SK-N-SH (cell line): ENCODE measurements at regions not wholly inside any gene's neighbourhood (a gene's known extent, or its start where the extent isn't known, plus 50 kb on each side); places are given as distances from the start of the nearest gene placed in this dataset.

Experiments used
- CTCF ChIA-PET: fragments of 300-600, 350-600 bp; formaldehyde crosslinking; extraction: SDS; loops from one replicate; lab custom pipeline; 2021; lab: Yijun Ruan, JAX
- POLR2A ChIA-PET: fragments of 350-600 bp; sonication (Branson Sonifier 250); formaldehyde crosslinking; extraction: SDS; loops from one replicate; lab custom pipeline; 2020; ENCODE audit warnings: antibody characterized with exemption, inconsistent platforms; lab: Yijun Ruan, JAX
- DNase-seq: peaks from one replicate; pipeline ENCODE4 v3.0.0; 2012
- H2AFZ ChIP-seq: fragments of 200-600 bp; sonication (generic); 2 replicates; pipeline ENCODE4 v1.8.1; 2016; ENCODE audit warnings: antibody characterized with exemption, mild to moderate bottlenecking, low read depth
- H3F3A ChIP-seq: fragments of 200-600 bp; sonication (generic); replicated peaks from 2 replicates; pipeline ENCODE3; 2016; ENCODE audit warnings: antibody characterized with exemption, mild to moderate bottlenecking; ENCODE audit not compliant: insufficient read depth
- H3K27ac ChIP-seq, 2 experiments: fragments of 200-500 bp in 1 of 2; fragments of 200-600 bp in 1 of 2; sonication (Bioruptor generic) in 1 of 2; sonication (generic), shearing (Covaris generic) in 1 of 2; 2 replicates each; pipeline versions ENCODE4 v1.5.1 to v1.6.1; 2014 to 2016; ENCODE audit warnings: low read depth in 2 of 2, inconsistent platforms in 1 of 2, low read length in 1 of 2, mild to moderate bottlenecking in 1 of 2, mixed read lengths in 1 of 2
- H3K27me3 ChIP-seq: fragments of 200-600 bp; sonication (generic), shearing (Covaris generic); 2 replicates; pipeline ENCODE4 v1.6.1; 2016; ENCODE audit warnings: mixed run types; ENCODE audit not compliant: insufficient read depth
- H3K36me3 ChIP-seq, 2 experiments: fragments of 200-500 bp in 1 of 2; fragments of 200-600 bp in 1 of 2; sonication (Bioruptor generic) in 1 of 2; sonication (generic) in 1 of 2; replicated peaks in 1 of 2; 2 replicates each; pipeline versions ENCODE3 to v1.5.1; 2014 to 2016; ENCODE audit warnings: low read length in 1 of 2, mild to moderate bottlenecking in 1 of 2; ENCODE audit not compliant: insufficient read depth in 2 of 2, control insufficient read depth in 1 of 2
- H3K4me1 ChIP-seq, 2 experiments: fragments of 200-500 bp in 1 of 2; fragments of 200-600 bp in 1 of 2; sonication (Bioruptor generic) in 1 of 2; sonication (generic), shearing (Covaris generic) in 1 of 2; 2 replicates each; pipeline versions ENCODE4 v1.5.1 to v1.6.1; 2014 to 2016; ENCODE audit warnings: low read depth in 1 of 2, low read length in 1 of 2, mixed run types in 1 of 2; ENCODE audit not compliant: insufficient read depth in 2 of 2, control insufficient read depth in 1 of 2
- H3K4me2 ChIP-seq: fragments of 200-600 bp; sonication (generic), shearing (Covaris generic); 2 replicates; pipeline ENCODE4 v1.6.1; 2017; ENCODE audit warnings: mixed run types
- H3K4me3 ChIP-seq, 2 experiments: fragments of 200-500 bp in 1 of 2; fragments of 200-600 bp in 1 of 2; sonication (Bioruptor generic) in 1 of 2; sonication (generic), shearing (Covaris generic) in 1 of 2; 2 replicates each; pipeline versions ENCODE4 v1.5.1 to v1.8.1; 2014 to 2016; ENCODE audit warnings: low read depth in 2 of 2, inconsistent platforms in 1 of 2, low read length in 1 of 2, mild to moderate bottlenecking in 1 of 2, mixed read lengths in 1 of 2, moderate library complexity in 1 of 2
- H3K79me2 ChIP-seq: fragments of 200-600 bp; sonication (generic); 2 replicates; pipeline ENCODE4 v1.8.1; 2017; ENCODE audit warnings: mild to moderate bottlenecking; ENCODE audit not compliant: insufficient read depth
- H3K9ac ChIP-seq: fragments of 200-600 bp; sonication (generic); 2 replicates; pipeline ENCODE4 v1.6.1; 2017; ENCODE audit warnings: mixed run types
- H3K9me2 ChIP-seq: fragments of 200-600 bp; sonication (generic); 2 replicates; pipeline ENCODE4 v1.6.1; 2017; ENCODE audit warnings: mixed run types
- H3K9me3 ChIP-seq: fragments of 200-600 bp; sonication (generic); 2 replicates; pipeline ENCODE4 v1.6.1; 2017; ENCODE audit warnings: mixed run types, mild to moderate bottlenecking, moderate library complexity
- H4K20me1 ChIP-seq: fragments of 200-600 bp; sonication (generic); 2 replicates; pipeline ENCODE4 v1.6.1; 2017; ENCODE audit warnings: mild to moderate bottlenecking, mixed run types; ENCODE audit not compliant: insufficient read depth
- CHD2 ChIP-seq: fragments of 150-350 bp; IDR thresholded peaks from 2 replicates; pipeline ENCODE4 v1.6.1; 2018; ENCODE audit warnings: low read length; ENCODE audit not compliant: partially characterized antibody
- ELF1 ChIP-seq: IDR thresholded peaks from 2 replicates; pipeline ENCODE4 v1.4.0; 2012
- EP300 ChIP-seq, 2 experiments: IDR thresholded peaks; 2 replicates each; pipeline versions ENCODE4 v1.4.0 to v1.6.1; 2012; ENCODE audit warnings: borderline replicate concordance in 1 of 2, low read depth in 1 of 2, low read length in 1 of 2
- EZH2phosphoT487 ChIP-seq: fragments of 200-600 bp; sonication (generic); IDR thresholded peaks from 2 replicates; pipeline ENCODE4 v1.6.1; 2017; ENCODE audit warnings: low read depth, mixed run types, mild to moderate bottlenecking, antibody characterized with exemption, moderate library complexity, borderline replicate concordance
- FOSL2 ChIP-seq: IDR thresholded peaks from 2 replicates; pipeline ENCODE4 v1.4.0; 2012; ENCODE audit warnings: low read depth, mild to moderate bottlenecking, moderate library complexity, borderline replicate concordance
- FOXJ3 ChIP-seq: sonication (generic); formaldehyde crosslinking; IDR thresholded peaks from 2 replicates; pipeline ENCODE4 v1.5.1; 2020; ENCODE audit warnings: mild to moderate bottlenecking, missing genetic modification reagents
- FOXM1 ChIP-seq: IDR thresholded peaks from 2 replicates; pipeline ENCODE4 v1.4.0; 2012; ENCODE audit warnings: low read depth, mild to moderate bottlenecking
- GABPA ChIP-seq: IDR thresholded peaks from 2 replicates; pipeline ENCODE4 v1.4.0; 2012; ENCODE audit warnings: low read depth, mild to moderate bottlenecking
- GATA2 ChIP-seq: sonication (generic); formaldehyde crosslinking; IDR thresholded peaks from 2 replicates; pipeline ENCODE4 v1.5.0; 2020; ENCODE audit warnings: mild to moderate bottlenecking, missing genetic modification reagents
- JUND ChIP-seq: IDR thresholded peaks from 2 replicates; pipeline ENCODE4 v1.4.0; 2012
- MEF2A ChIP-seq: IDR thresholded peaks from 2 replicates; pipeline ENCODE4 v1.4.0; 2012; ENCODE audit warnings: low read depth, borderline replicate concordance
- MXI1 ChIP-seq: IDR thresholded peaks from 2 replicates; pipeline ENCODE4 v1.6.1; 2012; ENCODE audit warnings: mild to moderate bottlenecking, low read depth, low read length, improper control_type of control experiment
- NRF1 ChIP-seq: IDR thresholded peaks from 2 replicates; pipeline ENCODE4 v1.6.1; 2012; ENCODE audit warnings: low read depth, mild to moderate bottlenecking, low read length
- POLR2AphosphoS5 ChIP-seq: IDR thresholded peaks from 2 replicates; pipeline ENCODE4 v1.6.1; 2012; ENCODE audit warnings: low read depth, low read length
- RAD21 ChIP-seq: IDR thresholded peaks from 2 replicates; pipeline ENCODE4 v1.6.1; 2012; ENCODE audit warnings: mild to moderate bottlenecking, low read length
- RFX5 ChIP-seq: IDR thresholded peaks from 2 replicates; pipeline ENCODE4 v1.6.1; 2012; ENCODE audit warnings: mild to moderate bottlenecking, improper control_type of control experiment, low read length
- RXRA ChIP-seq: IDR thresholded peaks from 2 replicates; pipeline ENCODE4 v1.4.0; 2012; ENCODE audit warnings: low read depth, mild to moderate bottlenecking, borderline replicate concordance
- SIN3A ChIP-seq: IDR thresholded peaks from 2 replicates; pipeline ENCODE4 v1.6.1; 2012; ENCODE audit warnings: low read depth, mild to moderate bottlenecking, low read length, moderate library complexity, borderline replicate concordance
- SMC3 ChIP-seq: IDR thresholded peaks from 2 replicates; pipeline ENCODE4 v1.6.1; 2012; ENCODE audit warnings: low read depth, low read length, improper control_type of control experiment
- TAF1 ChIP-seq: IDR thresholded peaks from 2 replicates; pipeline ENCODE4 v1.6.1; 2012; ENCODE audit warnings: low read depth, mild to moderate bottlenecking, low read length, moderate library complexity, borderline replicate concordance
- TCF12 ChIP-seq: IDR thresholded peaks from 2 replicates; pipeline ENCODE4 v1.4.0; 2012
- TEAD4 ChIP-seq: IDR thresholded peaks from 2 replicates; pipeline ENCODE4 v1.4.0; 2012; ENCODE audit warnings: mild to moderate bottlenecking, borderline replicate concordance; ENCODE audit not compliant: insufficient read depth
- WGBS: methylation state at CpG from one replicate; pipeline ENCODE4 v1.1.6; 2017; ENCODE audit warnings: low lambda C conversion rate; 5-methylcytosine and 5-hydroxymethylcytosine counted together
- TF ChIP-seq, protein P1 (sequence below): IDR thresholded peaks from 2 replicates; pipeline ENCODE4 v1.4.0; 2012; ENCODE audit warnings: low read depth
- TF ChIP-seq, protein P2 (sequence below): fragments of 200-600 bp; sonication (generic); IDR thresholded peaks from 2 replicates; pipeline ENCODE4 v1.6.1; 2017; ENCODE audit warnings: antibody characterized with exemption, mild to moderate bottlenecking, moderate library complexity
- TF ChIP-seq, protein P3 (sequence below): fragments of 150-350 bp; IDR thresholded peaks from 2 replicates; pipeline ENCODE4 v1.6.1; 2016; ENCODE audit warnings: mild to moderate bottlenecking, low read depth, low read length
- TF ChIP-seq, protein P4 (sequence below): IDR thresholded peaks from 2 replicates; pipeline ENCODE4 v1.4.0; 2012; ENCODE audit warnings: low read depth, borderline replicate concordance
- TF ChIP-seq, protein P5 (sequence below): fragments of 150-350 bp; IDR thresholded peaks from 2 replicates; pipeline ENCODE4 v1.6.1; 2017; ENCODE audit warnings: antibody characterized with exemption, low read length, low read depth, borderline replicate concordance
- TF ChIP-seq, protein P6 (sequence below): IDR thresholded peaks from 2 replicates; pipeline ENCODE4 v1.4.0; 2012; ENCODE audit warnings: low read depth, borderline replicate concordance

DNA sequence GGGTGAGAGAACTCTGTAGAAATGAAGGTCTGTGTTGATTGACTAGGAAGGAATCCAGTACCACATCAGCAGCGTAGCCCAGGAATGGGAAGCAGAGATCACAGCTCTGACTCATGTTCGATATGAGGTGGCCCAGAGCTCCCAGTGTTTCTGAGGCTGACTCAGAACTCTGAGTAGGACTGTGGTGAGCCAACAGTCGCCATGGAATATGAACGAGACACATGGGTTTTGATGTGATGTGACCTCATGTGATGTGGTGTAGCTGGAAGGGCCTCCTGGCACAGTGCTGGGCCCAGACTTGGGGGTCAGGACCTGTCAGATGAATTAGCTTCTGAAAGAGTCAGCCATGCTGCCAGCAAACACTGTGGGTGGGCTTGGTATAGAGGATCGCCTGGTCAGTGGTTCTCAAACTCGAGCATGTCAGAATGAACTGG is 237.0 kb downstream of the MRPL39 start:
- ChIA-PET CTCF (interaction anchor here (1.4 to 2.9 kb wide), 3 partner anchors 10 to 19 kb away, joined by 5 to 14 read pairs (median 5); no protein-coding TSS in a partner anchor), POLR2A (no interaction called here)
- Histone ChIP-seq H3K9me3 (no peaks in the 10 kb centered on the region), H3K4me2 (peak overlapping the region; percentile 70; the same call in 1 of the 2 replicates), H2AFZ (no peak overlapping the region), H3K79me2 (no peaks in the 10 kb centered on the region), H3K4me3 (peak overlapping the region in 1 of 2 experiments; percentile 26; a peak in 2 of 4 replicates), H3F3A (peaks cover 36% of the 10 kb centered on the region), H3K27ac (peak overlapping the region; percentile 8 to 98; a peak in 3 of 4 replicates), H3K4me1 (peaks cover 4 to 29% of the 10 kb centered on the region in 2 experiments), H3K36me3 (no peaks in the 10 kb centered on the region), H3K9ac (peak overlapping the region; percentile 55; the same call in 1 of the 2 replicates), H3K9me2 (no peaks in the 10 kb centered on the region), H4K20me1 (no peaks in the 10 kb centered on the region), H3K27me3 (no peaks in the 10 kb centered on the region)
- DNase-seq: no peak
- WGBS: 6% methylated on average over 5 of the region's 6 CpGs
- peak in 1 of 2 experiments; percentile 84; a peak in 2 of 4 replicates for TF ChIP-seq EP300 (IDR thresholded peaks at IDR 0.05; ENCODE audit: borderline replicate concordance in 1 of 2, low read depth in 1 of 2, low read length in 1 of 2)
- TF ChIP-seq, protein P1, sequence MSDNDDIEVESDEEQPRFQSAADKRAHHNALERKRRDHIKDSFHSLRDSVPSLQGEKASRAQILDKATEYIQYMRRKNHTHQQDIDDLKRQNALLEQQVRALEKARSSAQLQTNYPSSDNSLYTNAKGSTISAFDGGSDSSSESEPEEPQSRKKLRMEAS: peak; percentile 85
- no peak for TF ChIP-seq EZH2phosphoT487
- TF ChIP-seq GATA2 (CRISPR knock-in tag): no peak
- TF ChIP-seq, protein P2, sequence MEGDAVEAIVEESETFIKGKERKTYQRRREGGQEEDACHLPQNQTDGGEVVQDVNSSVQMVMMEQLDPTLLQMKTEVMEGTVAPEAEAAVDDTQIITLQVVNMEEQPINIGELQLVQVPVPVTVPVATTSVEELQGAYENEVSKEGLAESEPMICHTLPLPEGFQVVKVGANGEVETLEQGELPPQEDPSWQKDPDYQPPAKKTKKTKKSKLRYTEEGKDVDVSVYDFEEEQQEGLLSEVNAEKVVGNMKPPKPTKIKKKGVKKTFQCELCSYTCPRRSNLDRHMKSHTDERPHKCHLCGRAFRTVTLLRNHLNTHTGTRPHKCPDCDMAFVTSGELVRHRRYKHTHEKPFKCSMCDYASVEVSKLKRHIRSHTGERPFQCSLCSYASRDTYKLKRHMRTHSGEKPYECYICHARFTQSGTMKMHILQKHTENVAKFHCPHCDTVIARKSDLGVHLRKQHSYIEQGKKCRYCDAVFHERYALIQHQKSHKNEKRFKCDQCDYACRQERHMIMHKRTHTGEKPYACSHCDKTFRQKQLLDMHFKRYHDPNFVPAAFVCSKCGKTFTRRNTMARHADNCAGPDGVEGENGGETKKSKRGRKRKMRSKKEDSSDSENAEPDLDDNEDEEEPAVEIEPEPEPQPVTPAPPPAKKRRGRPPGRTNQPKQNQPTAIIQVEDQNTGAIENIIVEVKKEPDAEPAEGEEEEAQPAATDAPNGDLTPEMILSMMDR: no peak
- no peak for TF ChIP-seq RFX5
- peak; percentile 82; the same call in 1 of the 2 replicates for TF ChIP-seq FOXM1
- 0 out of 2 replicates have a peak, but pooled peaks have one; percentile 7 for TF ChIP-seq ELF1
- TF ChIP-seq TCF12: peak; percentile 82
- peak; percentile 13; the same call in 1 of the 2 replicates for TF ChIP-seq SIN3A
- TF ChIP-seq, protein P3, sequence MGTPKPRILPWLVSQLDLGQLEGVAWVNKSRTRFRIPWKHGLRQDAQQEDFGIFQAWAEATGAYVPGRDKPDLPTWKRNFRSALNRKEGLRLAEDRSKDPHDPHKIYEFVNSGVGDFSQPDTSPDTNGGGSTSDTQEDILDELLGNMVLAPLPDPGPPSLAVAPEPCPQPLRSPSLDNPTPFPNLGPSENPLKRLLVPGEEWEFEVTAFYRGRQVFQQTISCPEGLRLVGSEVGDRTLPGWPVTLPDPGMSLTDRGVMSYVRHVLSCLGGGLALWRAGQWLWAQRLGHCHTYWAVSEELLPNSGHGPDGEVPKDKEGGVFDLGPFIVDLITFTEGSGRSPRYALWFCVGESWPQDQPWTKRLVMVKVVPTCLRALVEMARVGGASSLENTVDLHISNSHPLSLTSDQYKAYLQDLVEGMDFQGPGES: no peak
- TF ChIP-seq RAD21: no peak
- TF ChIP-seq RXRA: peak; percentile 78; the same call in 1 of the 2 replicates
- no peak for TF ChIP-seq SMC3
- no peak for TF ChIP-seq FOXJ3 (CRISPR knock-in tag)
- peak; percentile 93 for TF ChIP-seq JUND
- TF ChIP-seq TEAD4: no peak
- no peak; the same call in 1 of the 2 replicates for TF ChIP-seq POLR2AphosphoS5
- peak; percentile 12; the same call in 1 of the 2 replicates for TF ChIP-seq MEF2A
- TF ChIP-seq CHD2: no peak
- TF ChIP-seq FOSL2: peak; percentile 97
- TF ChIP-seq MXI1: no peak
- no peak for TF ChIP-seq TAF1
- TF ChIP-seq, protein P4, sequence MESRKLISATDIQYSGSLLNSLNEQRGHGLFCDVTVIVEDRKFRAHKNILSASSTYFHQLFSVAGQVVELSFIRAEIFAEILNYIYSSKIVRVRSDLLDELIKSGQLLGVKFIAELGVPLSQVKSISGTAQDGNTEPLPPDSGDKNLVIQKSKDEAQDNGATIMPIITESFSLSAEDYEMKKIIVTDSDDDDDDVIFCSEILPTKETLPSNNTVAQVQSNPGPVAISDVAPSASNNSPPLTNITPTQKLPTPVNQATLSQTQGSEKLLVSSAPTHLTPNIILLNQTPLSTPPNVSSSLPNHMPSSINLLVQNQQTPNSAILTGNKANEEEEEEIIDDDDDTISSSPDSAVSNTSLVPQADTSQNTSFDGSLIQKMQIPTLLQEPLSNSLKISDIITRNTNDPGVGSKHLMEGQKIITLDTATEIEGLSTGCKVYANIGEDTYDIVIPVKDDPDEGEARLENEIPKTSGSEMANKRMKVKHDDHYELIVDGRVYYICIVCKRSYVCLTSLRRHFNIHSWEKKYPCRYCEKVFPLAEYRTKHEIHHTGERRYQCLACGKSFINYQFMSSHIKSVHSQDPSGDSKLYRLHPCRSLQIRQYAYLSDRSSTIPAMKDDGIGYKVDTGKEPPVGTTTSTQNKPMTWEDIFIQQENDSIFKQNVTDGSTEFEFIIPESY: no peak
- TF ChIP-seq, protein P5, sequence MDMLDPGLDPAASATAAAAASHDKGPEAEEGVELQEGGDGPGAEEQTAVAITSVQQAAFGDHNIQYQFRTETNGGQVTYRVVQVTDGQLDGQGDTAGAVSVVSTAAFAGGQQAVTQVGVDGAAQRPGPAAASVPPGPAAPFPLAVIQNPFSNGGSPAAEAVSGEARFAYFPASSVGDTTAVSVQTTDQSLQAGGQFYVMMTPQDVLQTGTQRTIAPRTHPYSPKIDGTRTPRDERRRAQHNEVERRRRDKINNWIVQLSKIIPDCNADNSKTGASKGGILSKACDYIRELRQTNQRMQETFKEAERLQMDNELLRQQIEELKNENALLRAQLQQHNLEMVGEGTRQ: no peak
- no peak for TF ChIP-seq GABPA
- no peak for TF ChIP-seq NRF1
- TF ChIP-seq, protein P6, sequence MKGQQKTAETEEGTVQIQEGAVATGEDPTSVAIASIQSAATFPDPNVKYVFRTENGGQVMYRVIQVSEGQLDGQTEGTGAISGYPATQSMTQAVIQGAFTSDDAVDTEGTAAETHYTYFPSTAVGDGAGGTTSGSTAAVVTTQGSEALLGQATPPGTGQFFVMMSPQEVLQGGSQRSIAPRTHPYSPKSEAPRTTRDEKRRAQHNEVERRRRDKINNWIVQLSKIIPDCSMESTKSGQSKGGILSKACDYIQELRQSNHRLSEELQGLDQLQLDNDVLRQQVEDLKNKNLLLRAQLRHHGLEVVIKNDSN: no peak
